Neural cell (in vitro differentiated cells): ENCODE measurements at regions not wholly inside any gene's neighbourhood (a gene's known extent, or its start where the extent isn't known, plus 50 kb on each side); places are given as distances from the start of the nearest gene placed in this dataset.

Source experiments
- EP300 ChIP-seq: fragments of 450-650 bp; conservative IDR thresholded peaks from 2 replicates; pipeline ENCODE4 v1.6.1; 2014; ENCODE audit warnings: antibody characterized with exemption, mild to moderate bottlenecking, moderate library complexity; ENCODE audit not compliant: poor library complexity, severe bottlenecking
- EZH2 ChIP-seq: fragments of 200-600, 300-800 bp; shearing (Covaris generic), sonication (generic); IDR thresholded peaks from 2 replicates; pipeline ENCODE4 v1.6.1; 2014; ENCODE audit warnings: antibody characterized with exemption, low read length, borderline replicate concordance, mild to moderate bottlenecking; ENCODE audit not compliant: insufficient read depth, poor library complexity, severe bottlenecking
- POLR2AphosphoS5 ChIP-seq: IDR thresholded peaks from 2 replicates; pipeline ENCODE4 v1.6.1; 2012
- TAF1 ChIP-seq: IDR thresholded peaks from 2 replicates; pipeline ENCODE4 v1.6.1; 2012; ENCODE audit warnings: low read depth
- TF ChIP-seq, protein P1 (sequence below): fragments of 450-650 bp; IDR thresholded peaks from 2 replicates; pipeline ENCODE4 v1.5.1; 2014; ENCODE audit warnings: antibody characterized with exemption, mild to moderate bottlenecking, moderate library complexity; ENCODE audit not compliant: poor library complexity, severe bottlenecking

DNA sequence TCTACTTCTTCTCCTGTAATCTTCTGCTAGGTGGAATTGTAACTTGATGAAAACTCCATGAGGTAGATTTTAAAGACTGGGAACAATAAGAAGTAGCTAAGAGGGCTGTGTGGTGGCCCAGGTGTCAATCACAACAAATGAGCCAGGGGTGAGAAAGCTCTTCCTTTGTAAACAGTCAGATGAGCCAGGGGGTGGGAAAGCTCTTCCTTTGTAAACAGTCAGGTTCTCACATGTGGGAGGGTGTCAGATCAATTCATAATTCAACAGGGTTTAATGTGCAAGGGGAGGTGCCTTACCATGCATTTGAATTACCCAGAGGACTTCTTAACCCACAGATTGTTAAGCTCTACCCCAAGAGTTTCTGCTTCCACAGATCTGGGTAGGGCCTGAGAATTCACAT is 312.4 kb upstream of the AUTS2 start:
- TF ChIP-seq, protein P1, sequence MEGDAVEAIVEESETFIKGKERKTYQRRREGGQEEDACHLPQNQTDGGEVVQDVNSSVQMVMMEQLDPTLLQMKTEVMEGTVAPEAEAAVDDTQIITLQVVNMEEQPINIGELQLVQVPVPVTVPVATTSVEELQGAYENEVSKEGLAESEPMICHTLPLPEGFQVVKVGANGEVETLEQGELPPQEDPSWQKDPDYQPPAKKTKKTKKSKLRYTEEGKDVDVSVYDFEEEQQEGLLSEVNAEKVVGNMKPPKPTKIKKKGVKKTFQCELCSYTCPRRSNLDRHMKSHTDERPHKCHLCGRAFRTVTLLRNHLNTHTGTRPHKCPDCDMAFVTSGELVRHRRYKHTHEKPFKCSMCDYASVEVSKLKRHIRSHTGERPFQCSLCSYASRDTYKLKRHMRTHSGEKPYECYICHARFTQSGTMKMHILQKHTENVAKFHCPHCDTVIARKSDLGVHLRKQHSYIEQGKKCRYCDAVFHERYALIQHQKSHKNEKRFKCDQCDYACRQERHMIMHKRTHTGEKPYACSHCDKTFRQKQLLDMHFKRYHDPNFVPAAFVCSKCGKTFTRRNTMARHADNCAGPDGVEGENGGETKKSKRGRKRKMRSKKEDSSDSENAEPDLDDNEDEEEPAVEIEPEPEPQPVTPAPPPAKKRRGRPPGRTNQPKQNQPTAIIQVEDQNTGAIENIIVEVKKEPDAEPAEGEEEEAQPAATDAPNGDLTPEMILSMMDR: no peak
- TF ChIP-seq POLR2AphosphoS5: no peak
- no peak for TF ChIP-seq EP300
- TF ChIP-seq EZH2: no peak
- no peak for TF ChIP-seq TAF1
